ENCODE measurements at regions not wholly inside any gene's neighbourhood (a gene's known extent, or its start where the extent isn't known, plus 50 kb on each side); places are given as distances from the start of the nearest gene placed in this dataset.
A peak's percentile ranks its signal among the peaks of the same experiment; 100 is the strongest.
"Not testable (repeated sequence)": the region's sequence is repeated elsewhere in the genome, so short reads cannot be mapped to it uniquely, and the experiment has no call there.

DNA sequence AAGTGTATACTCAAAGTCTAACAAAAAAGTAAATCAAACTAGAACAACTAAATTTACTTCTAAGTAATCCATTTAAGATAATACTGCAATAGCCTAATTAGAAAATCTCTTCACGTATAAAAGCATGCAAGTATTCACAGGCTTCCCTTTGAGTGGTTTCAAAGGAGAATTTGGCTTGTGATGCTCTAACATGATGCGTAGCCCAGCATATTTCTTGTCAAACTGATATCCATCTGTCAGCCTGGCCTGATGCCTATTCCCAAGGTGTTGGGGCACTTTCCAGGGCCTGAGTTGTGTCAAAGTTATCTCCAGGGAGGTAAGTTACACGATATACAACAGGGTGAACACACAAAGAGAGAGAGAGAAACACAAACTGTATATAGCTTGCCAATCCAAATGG lies 287.0 kb upstream of the MAGEB18 start:
- no peak for DNase-seq (ENCODE audit: low spot score)

DNA sequence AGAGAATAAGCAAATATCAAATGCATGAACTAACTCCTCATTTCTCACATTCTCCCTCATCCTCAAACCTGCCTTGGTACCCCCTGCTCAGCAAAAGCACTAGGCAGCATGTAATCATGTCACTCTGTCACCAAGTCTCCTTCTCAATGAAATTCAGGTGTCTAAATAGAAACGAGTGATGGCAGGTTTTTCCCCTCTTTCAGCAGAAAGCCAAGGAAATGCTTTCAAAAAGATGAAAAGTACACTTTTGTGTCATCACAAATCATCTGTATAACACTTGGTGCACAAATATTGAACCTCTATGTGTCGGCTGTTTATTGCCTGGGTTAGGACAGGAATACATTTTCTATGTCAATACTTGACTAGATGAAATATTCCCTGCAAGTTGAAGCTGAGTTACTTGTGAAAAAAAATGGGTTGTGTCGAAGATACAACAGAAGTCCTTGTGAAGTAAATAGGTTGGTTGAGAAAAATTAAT lies 285.1 kb upstream of the MAGEB18 start:
- no peak for DNase-seq (ENCODE audit: low spot score)

DNA sequence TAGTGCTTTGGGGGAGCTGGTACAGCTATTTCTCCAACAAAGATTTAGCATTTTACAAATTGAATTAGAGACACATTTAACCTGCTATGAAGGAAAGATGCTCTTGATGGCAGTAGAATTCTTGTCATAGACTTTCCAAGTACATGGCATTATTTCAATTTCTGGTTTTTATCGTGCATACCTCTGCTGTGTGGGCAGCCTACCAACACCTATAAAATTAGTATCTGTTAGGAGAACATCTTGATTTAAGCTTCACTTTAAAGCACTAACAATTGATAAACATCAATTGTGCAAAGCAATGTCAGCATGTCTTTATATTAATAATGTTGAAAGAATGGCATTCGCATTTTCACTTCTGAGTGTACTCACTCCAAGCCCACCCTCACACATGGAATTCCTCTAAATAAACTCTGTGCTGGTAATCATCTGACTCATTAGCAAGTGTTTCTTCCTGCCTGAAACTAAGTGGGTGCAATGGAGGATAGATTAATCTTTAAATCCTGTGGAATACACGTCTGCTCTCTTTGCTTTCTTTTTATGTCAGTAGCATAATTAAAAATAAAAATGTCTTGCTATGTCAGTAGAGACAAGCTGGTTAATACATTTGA lies 279.8 kb upstream of the MAGEB18 start:
- DNase-seq (ENCODE audit: low spot score) = peak; percentile 8

DNA sequence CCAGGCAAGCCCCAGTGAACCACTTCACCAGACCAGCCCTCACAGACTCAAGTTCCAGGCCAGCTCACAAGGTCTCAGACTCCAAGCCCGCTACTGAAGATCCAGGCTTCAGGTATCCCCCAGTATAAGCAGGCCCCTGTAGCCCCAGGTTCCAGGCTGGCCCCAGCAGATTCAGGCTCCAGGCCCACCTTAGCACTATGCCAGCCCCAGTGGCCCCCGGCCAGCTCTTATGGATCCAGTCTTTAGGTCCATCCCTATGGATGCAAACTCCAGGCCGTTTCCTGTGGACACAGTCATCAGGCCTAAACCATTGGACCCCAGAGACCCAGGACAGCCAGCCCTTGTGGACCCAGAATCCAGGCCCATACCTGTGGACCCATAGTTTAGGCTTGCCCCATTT lies 277.8 kb upstream of the MAGEB18 start:
- no peak for DNase-seq (ENCODE audit: low spot score)

DNA sequence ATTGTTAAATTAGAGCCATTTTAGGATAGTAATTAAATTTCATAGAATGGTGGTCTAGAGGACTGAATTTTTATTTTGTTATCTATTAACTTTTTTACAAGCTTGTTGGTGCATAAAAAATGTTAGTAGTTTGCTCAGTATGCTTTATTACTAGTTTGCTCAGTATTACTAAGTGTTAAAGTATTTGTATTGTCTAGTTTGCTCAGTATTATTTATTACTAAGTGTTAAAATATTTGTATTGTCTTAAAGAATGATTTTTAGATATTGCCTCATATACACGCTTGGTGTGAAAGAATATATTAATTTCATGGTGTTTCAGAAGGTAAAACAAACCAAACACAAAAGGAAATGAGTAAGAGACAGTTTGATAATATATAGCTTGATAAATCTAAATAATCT lies 268.4 kb upstream of the MAGEB18 start:
- DNase-seq (ENCODE audit: low spot score) = peak; percentile 8

DNA sequence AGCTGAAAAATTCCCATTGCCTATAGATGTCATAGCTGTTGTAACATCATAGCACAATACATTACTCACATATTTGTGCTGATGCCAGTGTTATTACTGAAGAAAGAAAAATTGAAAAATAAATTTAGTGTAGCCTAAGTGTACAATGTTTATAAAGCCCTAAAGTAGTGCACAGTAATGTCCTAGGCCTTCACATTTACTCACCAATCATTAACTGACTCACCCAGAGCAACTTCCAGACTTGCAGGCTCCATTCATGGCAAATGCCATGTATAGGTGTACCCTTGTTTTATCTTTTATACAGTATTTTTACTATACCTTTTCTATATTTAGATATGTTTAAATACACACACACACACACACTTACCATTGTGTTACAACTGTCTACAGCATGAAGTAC lies 265.4 kb upstream of the MAGEB18 start:
- DNase-seq (ENCODE audit: low spot score) = no peak

DNA sequence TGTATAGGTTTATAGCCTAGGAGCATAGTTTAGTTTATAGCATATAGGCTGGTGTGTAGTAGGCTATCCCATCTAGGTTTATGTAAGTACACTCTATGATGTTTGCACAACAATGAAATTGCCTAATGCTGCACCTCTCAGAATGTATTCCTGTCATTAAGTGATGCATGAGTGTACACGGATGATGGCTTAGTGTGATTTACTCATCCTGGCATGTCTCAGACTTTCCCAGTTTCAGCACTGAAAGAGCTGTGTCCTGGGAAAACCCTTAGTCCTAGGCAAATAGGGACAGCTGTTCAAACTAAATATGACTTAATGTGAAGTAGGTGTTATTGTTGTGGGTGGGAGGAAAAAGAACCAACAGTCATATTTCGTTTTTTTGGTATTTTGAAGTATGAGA lies 264.9 kb upstream of the MAGEB18 start:
- DNase-seq (ENCODE audit: low spot score) = peak; percentile 48

DNA sequence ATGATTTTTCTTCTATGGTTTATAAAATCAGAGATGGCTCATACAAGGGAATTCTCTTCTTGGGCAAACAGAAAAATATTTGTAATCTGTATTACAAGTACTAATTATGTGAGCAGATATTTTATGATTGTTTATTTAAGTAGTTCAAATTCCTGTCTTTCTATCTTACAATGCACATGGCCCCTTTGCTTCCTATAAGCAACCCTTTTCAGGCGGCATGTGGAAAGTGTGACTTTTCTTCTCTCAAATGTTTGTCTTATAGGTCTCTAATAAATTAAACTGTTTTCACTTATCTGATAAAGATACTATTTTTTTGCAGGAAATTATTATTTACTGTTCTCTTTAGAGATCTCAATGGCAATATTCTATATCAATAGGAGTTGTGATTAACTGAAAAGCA lies 259.3 kb upstream of the MAGEB18 start:
- DNase-seq (ENCODE audit: low spot score) = no peak

DNA sequence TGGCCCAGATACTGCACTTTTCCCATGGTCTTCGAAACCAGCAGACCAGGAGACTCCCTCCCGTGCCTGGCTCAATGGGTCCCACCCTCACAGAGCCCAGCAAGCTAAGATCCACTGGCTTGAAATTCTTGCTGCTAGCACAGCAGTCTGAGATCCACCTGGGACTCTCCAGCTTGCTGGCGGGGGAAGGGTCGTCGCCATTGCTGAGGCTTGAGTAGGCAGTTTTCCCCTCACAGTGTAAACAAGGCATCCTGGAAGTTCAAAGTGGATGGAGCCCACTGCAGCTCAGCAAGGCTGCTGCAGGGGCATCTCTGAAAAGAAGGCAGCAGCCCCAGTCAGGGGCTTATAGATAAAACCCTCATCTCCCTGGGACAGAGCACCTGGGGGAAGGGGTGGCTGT lies 255.6 kb upstream of the MAGEB18 start:
- not testable (repeated sequence) for DNase-seq (ENCODE audit: low spot score)

DNA sequence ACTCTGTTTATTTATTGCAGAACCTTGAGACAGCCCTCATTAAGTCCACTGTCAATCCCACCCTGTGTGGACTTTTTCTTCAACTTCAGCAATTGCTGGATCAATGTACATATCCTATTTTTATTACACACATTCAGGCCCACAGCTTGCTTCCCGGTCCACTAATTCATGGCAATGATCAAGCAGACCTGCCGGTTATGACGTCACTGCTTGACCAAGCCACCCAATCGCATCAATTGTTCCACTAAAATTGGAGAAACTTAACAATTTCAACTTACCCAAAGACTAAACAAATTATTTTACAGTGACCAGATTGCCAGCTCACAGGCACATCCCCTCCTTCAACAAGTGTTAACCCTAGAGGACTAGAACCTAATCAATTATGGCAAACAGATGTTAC lies 240.4 kb upstream of the MAGEB18 start:
- DNase-seq (ENCODE audit: low spot score) = no peak

DNA sequence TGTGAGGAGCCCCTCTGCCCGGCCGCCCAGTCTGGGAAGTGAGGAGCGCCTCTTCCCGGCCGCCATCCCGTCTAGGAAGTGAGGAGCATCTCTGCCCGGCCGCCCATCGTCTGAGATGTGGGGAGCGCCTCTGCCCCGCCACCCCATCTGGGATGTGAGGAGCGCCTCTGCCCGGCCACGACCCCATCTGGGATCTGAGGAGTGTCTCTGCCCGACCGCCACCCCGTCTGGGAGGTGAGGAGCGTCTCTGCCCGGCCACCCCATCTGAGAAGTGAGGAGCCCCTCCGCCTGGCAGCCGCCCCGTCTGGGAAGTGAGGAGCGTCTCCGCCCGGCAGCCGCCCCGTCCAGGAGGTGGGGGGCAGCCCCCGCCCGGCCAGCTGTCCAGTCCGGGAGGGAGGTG lies 232.4 kb upstream of the MAGEB18 start:
- not testable (repeated sequence) for DNase-seq (ENCODE audit: low spot score)

DNA sequence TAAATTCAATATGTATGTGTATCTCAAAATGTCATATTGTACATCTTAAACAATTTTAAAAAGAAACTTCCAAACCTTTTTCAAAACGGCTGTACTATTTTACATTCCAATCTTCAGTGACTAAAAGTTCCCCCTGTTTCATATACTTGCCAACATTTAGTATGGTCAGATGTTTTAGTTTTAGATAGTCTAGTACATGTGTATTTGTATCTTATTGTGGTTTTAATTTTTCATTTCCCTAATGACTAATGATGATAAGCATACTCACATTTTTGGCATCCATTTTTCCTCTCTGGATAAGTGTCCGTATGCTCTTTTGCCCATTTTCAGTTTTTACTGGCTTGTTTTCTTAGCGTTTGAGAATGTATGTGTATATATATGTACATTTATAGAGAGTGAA lies 212.2 kb upstream of the MAGEB18 start:
- no peak for DNase-seq (ENCODE audit: low spot score)

DNA sequence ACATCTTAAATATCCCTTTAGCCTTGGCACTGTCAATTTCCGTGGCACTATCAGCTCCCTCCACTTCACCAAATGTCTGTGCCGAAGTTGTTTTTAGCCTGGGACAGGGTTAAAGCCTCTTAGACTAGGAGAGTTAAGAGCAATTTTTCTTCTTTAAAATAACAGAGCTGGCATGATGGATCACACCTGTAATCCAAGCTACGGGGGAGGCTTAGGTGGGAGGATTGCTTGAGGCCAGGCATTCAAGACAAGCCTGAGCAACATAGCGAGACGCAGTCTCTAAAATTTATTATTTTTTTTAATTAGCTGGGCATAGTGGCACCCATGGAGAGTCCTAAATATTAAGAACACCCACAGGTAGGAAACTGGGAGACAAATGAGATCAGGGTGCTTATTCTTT lies 209.8 kb upstream of the MAGEB18 start:
- no peak for DNase-seq (ENCODE audit: low spot score)

DNA sequence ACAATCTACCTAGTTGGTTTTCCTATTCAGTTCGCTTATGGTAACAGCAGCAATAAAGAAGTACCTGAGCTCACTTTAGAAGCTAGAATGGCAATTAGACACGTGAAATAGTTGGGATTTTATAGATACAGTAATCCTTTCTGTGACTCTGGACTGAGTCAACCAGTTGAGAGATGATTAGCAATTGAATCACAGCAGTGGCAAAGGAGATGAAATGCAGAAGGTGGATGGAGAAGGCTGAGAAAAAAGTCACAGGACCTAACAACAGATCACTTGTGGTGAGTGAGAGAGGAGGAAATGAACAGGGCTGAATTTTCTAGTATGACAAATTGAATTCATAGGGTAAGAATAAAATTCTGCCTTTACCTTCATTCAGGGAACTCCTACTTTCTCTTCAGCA lies 197.1 kb upstream of the MAGEB18 start:
- DNase-seq (ENCODE audit: low spot score) = peak; percentile 60

DNA sequence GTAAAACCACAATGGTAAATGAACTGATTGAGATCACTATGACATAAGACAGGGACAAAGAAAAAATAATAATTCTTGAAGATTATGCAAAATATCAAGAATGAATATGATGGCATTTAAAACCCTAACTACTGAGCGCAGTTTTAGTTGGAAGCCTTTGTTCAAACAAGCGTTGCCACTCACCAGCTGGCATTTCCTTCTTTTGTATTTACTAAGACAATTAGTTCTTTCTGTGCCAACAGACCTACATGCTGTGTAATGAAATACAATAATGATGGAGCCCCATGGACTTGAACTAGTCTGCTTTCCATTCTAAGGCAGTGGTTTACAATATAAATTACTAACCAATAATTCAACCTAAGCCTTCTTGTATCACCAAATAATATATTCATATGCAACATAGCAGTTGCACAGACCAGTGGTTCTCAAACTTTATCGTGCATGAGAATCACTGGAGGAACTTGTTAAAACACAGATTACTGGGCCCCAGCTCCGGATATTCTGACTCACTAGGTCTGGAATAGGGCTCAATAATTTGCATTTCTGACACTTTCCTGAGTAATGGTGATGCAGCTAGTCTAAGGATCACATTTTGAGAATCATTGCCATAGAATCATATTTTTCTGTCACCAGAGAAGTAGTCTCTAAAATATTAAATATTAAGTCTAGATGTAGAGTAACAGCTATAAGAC lies 196.4 kb upstream of the MAGEB18 start:
- DNase-seq (ENCODE audit: low spot score) = peak; percentile 2

DNA sequence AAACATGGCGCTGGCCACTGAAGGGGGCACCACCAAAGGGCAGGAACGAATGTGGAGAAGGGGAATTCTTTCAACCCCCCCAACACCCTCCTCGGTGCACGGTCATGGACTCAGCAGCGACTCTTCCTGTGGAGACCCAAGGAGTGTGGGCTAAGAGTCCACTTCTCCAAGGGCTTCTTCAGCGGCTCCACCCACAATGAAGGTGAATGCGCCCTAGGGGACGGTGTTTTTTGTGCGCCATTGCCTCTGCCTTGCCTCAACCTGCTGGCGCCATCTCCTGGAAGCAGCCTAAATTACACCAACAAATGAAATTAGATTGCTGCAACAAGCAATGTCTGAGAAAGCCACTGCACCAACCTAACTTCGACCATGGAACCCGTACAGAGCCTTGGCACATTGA lies 169.2 kb upstream of the MAGEB18 start:
- DNase-seq (ENCODE audit: low spot score) = peak; percentile 4

DNA sequence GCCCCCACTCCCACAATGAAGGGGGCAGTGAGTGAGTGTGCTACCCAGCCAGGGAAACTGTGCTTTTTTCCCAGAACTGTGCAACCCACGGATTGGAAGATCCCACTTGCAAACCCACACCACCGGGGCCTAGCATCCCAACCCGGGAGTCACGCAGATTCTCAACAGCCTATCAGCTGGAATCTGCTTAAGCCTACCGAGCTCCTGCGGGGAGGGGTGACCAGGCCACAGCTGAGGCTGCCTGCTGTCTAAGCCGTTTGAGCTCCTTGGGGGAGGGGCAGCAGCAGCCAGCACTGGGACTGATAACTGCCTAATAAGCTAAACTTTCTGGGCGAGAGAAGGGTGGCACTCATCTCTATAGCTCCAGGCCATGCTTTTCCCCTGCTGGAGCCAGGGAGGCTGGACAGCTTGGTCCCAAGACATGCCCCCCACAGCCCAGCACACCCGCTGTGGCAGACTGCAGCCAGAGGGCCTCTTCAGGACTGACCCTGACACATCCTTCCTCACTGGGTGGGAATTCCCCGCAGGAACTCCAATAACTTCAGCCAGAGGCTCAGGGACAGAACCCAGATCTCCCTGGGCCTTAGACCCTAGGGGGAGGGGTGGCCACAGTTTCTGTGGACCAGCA lies 161.3 kb upstream of the MAGEB18 start:
- no peak for DNase-seq (ENCODE audit: low spot score)

DNA sequence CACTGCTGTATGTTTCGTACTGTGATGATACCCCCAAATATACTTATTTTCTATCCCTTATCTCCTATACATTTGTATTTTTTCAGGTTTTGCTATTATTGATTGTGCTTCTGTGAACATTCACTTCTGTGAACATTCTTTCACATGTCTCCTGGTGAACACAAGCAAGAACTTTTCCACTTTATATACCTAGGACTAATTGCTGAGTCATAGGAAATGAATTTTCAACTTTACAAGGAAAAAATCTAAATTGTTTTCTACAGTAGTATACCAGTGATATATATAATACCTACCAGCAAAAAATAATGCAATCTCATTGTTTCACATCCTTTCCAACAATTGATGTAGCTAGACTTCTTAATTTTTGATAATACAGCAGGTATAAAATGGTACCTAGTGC lies 139.5 kb upstream of the MAGEB18 start:
- no peak for DNase-seq (ENCODE audit: low spot score)

DNA sequence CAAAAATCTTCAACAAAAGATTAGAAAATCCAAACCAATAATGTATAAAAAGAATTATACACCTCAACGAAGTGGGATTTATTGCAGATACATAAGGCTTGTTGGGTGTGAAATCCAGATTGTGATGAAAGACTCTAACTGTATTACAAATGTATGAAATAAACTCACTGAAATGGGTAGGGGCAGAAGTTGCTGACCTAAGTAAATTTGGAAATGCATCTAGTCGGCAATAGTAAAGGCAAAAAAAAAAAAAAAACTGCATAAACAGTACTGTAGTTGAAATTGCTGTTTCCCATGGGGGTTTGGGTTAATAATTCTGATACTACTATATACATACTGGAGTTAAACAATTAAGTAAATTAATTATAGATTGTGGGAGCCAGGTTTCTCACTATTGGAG lies 130.7 kb upstream of the MAGEB18 start:
- no peak for DNase-seq (ENCODE audit: low spot score)

DNA sequence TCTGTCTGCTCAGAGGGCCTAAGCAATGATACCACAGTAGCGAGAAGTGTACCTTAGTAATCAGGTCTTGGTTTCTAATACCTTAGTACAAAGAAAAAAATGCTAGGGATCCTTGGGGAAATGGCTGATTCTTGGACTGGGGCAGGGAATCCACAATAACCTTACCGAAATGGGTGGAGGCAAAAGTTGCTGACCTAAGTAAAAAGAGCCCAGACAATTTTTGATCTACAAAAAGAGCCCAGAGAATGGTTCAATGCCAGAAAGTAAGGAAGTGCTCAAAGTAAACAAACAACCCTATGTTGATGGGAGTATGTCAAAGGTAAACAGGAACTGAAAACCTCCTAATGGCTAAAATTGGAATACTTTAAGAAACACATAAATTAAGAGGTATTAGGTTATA lies 130.1 kb upstream of the MAGEB18 start:
- DNase-seq (ENCODE audit: low spot score) = no peak

DNA sequence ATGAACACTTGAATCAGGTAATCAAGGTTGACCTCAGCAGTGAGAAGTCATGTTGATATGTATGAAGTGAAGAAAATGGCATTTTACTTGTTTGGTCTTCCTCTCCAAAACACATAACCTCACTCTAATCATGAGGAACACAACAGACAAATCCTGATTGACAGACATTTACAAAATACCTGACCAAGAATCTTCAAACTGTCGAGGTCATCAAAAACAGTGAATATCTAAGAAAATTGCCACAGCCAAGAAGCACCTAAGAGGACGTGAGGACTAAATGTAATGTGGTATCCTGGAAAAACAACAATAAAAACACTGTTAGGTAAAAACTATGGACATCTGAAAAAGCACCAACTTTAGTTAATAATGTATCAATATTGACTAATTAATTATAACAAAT lies 129.5 kb upstream of the MAGEB18 start:
- DNase-seq (ENCODE audit: low spot score) = no peak

DNA sequence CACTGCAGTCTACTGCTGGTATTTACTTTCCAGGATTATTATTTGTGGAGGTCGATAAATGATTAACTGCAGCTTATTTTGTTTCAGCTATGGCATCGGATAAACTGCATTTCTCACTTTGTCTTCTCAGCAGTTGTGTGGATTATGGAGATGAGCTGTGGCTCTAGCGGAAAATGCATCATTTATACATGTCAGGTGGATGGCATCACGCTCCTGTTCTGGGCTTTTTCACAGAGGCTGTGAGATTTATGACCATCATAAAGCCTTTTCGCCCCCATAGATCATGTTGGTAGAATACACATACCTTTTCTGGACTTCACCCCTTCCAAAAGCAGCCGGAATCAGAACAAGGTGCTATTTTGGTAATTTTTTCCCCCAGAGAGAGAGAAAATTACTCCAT lies 118.8 kb upstream of the MAGEB18 start:
- no peak for DNase-seq (ENCODE audit: low spot score)

DNA sequence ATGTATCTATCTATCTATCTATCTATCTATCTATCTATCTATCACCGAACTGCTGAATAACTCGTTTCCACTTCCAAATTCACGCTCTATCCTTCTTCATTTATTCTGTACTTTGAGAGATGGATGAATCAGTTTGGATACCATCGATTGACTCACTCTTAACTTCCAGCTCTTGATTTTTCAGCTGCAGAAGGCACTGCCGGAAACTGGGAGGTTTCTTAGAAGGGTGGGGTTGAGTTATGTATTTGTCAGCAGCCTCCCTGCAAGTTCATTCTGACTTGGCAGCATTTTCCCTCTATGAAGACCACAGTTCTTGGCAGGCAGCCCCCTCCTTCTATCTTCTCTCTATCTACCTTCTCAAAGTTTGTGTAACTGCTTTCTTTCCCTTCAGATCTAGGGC lies 112.0 kb upstream of the MAGEB18 start:
- DNase-seq (ENCODE audit: low spot score) = peak; percentile 15

Measured in RKO (cell line).